ENCODE measurements at regions not wholly inside any gene's neighbourhood (a gene's known extent, or its start where the extent isn't known, plus 50 kb on each side); places are given as distances from the start of the nearest gene placed in this dataset.
"Not testable (repeated sequence)": the region's sequence is repeated elsewhere in the genome, so short reads cannot be mapped to it uniquely, and the experiment has no call there.

DNA sequence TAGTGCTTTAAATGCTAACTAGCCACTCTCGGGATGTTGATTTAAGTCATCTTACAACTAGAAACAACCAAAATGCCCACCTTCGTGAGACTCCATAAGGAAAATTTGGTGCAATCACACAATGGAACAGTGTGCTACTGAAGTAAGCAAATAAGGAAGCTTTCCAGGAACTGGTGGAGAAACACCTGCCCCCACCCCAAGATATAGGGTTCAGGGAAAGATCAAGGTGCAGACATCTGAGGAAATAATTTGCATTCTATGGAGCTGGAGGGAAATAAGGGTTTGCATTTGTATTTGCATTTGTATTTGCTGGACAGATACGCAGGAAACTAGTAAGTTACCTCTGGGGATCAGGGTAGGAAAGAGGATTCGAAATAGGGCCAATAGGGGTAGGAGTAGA lies 90.9 kb downstream of the ACAA2 start:
- ATAC-seq, result no peak
- TF ChIP-seq ZNF8 (CRISPR knock-in tag; IDR thresholded peaks at IDR 0.05) (no peak), ZFP3 (CRISPR knock-in tag; IDR thresholded peaks at IDR 0.05) (no peak), ARNTL (CRISPR knock-in tag; IDR thresholded peaks at IDR 0.05; ENCODE audit: borderline replicate concordance, low read depth) (no peak), RARB (CRISPR knock-in tag; IDR thresholded peaks at IDR 0.05) (no peak), GLIS3 (CRISPR knock-in tag; IDR thresholded peaks at IDR 0.05) (no peak), ISL1 (CRISPR knock-in tag; IDR thresholded peaks at IDR 0.05) (no peak), TOX (CRISPR knock-in tag; IDR thresholded peaks at IDR 0.05; ENCODE audit: borderline replicate concordance) (no peak), ZC3H10 (CRISPR knock-in tag; IDR thresholded peaks at IDR 0.05) (no peak), ZNF565 (CRISPR knock-in tag; conservative IDR thresholded peaks at IDR 0.05; ENCODE audit: low read depth) (no peak), ESRRG (CRISPR knock-in tag; IDR thresholded peaks at IDR 0.05) (no peak), TCF4 (CRISPR knock-in tag; IDR thresholded peaks at IDR 0.05; ENCODE audit: borderline replicate concordance) (no peak), BACH2 (CRISPR knock-in tag; IDR thresholded peaks at IDR 0.05; ENCODE audit: borderline replicate concordance) (no peak), PPARA (CRISPR knock-in tag; IDR thresholded peaks at IDR 0.05; ENCODE audit: borderline replicate concordance) (no peak), CSDC2 (CRISPR knock-in tag; IDR thresholded peaks at IDR 0.05) (no peak), OSR1 (CRISPR knock-in tag; IDR thresholded peaks at IDR 0.05) (no peak)
- TF ChIP-seq, protein P1, sequence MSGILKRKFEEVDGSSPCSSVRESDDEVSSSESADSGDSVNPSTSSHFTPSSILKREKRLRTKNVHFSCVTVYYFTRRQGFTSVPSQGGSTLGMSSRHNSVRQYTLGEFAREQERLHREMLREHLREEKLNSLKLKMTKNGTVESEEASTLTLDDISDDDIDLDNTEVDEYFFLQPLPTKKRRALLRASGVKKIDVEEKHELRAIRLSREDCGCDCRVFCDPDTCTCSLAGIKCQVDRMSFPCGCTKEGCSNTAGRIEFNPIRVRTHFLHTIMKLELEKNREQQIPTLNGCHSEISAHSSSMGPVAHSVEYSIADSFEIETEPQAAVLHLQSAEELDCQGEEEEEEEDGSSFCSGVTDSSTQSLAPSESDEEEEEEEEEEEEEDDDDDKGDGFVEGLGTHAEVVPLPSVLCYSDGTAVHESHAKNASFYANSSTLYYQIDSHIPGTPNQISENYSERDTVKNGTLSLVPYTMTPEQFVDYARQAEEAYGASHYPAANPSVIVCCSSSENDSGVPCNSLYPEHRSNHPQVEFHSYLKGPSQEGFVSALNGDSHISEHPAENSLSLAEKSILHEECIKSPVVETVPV (CRISPR knock-in tag; IDR thresholded peaks at IDR 0.05), result no peak
- TF ChIP-seq, protein P2, sequence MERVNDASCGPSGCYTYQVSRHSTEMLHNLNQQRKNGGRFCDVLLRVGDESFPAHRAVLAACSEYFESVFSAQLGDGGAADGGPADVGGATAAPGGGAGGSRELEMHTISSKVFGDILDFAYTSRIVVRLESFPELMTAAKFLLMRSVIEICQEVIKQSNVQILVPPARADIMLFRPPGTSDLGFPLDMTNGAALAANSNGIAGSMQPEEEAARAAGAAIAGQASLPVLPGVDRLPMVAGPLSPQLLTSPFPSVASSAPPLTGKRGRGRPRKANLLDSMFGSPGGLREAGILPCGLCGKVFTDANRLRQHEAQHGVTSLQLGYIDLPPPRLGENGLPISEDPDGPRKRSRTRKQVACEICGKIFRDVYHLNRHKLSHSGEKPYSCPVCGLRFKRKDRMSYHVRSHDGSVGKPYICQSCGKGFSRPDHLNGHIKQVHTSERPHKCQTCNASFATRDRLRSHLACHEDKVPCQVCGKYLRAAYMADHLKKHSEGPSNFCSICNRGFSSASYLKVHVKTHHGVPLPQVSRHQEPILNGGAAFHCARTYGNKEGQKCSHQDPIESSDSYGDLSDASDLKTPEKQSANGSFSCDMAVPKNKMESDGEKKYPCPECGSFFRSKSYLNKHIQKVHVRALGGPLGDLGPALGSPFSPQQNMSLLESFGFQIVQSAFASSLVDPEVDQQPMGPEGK (CRISPR knock-in tag; IDR thresholded peaks at IDR 0.05; ENCODE audit: borderline replicate concordance), result no peak

DNA sequence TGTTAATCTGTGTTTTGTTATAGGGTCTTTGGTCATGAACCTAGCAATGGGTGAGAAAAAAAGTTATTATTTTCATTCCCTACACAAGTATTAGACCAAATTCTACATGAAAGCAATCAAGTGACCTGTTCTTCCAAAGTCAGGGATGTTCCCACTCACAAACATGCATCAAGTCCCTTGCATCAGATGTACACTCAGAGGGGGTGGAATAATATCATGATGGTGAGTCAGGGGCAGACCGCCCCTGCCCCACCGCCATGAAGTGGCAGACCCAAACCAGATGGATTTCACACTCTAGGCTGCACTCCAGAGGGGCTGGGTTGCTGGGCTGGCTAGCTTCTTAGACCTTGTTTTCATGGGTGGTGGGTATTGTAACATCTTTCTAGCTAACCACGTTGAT lies 91.4 kb downstream of the ACAA2 start:
- ATAC-seq, result no peak
- no peak for TF ChIP-seq ISL1 (CRISPR knock-in tag; IDR thresholded peaks at IDR 0.05)
- no peak for TF ChIP-seq ZNF565 (CRISPR knock-in tag; conservative IDR thresholded peaks at IDR 0.05; ENCODE audit: low read depth)
- no peak for TF ChIP-seq ZNF70 (CRISPR knock-in tag; IDR thresholded peaks at IDR 0.05)
- TF ChIP-seq, protein P3, sequence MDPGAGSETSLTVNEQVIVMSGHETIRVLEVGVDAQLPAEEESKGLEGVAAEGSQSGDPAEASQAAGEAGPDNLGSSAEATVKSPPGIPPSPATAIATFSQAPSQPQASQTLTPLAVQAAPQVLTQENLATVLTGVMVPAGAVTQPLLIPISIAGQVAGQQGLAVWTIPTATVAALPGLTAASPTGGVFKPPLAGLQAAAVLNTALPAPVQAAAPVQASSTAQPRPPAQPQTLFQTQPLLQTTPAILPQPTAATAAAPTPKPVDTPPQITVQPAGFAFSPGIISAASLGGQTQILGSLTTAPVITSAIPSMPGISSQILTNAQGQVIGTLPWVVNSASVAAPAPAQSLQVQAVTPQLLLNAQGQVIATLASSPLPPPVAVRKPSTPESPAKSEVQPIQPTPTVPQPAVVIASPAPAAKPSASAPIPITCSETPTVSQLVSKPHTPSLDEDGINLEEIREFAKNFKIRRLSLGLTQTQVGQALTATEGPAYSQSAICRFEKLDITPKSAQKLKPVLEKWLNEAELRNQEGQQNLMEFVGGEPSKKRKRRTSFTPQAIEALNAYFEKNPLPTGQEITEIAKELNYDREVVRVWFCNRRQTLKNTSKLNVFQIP (CRISPR knock-in tag; IDR thresholded peaks at IDR 0.05; ENCODE audit: borderline replicate concordance, low read depth), result no peak
- TF ChIP-seq ZFP3 (CRISPR knock-in tag; IDR thresholded peaks at IDR 0.05), result no peak
- no peak for TF ChIP-seq RARB (CRISPR knock-in tag; IDR thresholded peaks at IDR 0.05)

DNA sequence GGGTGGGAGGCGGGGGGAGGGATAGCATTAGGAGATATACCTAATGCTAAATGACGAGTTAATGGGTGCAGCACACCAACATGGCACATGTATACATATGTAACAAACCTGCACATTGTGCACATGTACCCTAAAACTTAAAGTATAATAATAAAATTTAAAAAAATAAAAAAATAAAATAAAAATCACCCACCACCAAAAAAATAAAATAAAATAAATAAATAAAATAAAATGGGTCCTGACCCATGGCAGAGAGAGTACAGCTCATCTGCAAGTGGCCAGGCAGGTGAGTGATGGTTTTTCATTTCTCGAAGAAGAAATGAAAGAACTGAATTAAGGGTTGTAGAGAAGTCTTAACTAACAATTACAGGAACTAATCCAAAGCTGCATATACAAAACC lies 92.4 kb downstream of the ACAA2 start:
- ATAC-seq, result not testable (repeated sequence)

DNA sequence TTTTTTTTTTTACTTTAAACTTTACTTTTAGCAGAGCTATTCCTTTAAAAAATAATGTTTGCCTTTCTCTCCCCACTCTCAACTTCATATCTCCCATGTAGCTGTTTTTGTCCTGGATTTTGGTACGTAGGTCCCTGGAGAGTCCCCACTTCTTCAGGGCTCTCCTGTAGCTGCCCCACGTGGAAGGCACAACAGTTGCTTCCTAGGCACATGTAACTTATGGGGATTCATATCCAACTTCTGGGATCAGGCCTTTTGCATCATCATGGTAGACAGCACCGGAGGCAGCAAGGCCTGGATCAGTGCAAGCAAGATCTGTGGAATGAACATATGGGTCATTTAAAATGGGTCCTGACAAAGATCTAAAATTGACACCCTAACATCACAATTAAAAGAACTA lies 95.7 kb downstream of the ACAA2 start:
- no peak for TF ChIP-seq TCF4 (CRISPR knock-in tag; IDR thresholded peaks at IDR 0.05; ENCODE audit: borderline replicate concordance)
- ATAC-seq, result no peak

DNA sequence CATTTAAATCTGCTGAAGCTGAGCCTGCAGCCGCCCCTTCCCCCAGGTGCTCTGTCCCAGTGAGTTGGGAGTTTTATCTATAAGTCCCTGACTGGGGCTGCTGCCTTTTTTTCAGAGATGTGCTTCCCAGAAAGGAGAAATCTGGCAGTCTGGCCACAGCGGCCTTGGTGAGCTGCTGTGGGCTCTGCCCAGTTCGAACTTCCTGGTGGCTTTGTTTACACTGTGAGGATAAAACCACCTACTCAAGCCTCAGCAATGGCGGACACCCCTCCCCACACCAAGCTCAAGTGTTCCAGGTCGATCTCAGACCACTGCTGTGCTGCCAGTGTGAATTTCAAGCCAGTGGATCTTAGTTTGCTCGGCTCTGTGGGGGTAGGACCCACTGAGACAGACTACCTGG lies 97.3 kb downstream of the ACAA2 start:
- TF ChIP-seq SNAI2 (CRISPR knock-in tag; IDR thresholded peaks at IDR 0.05), result no peak
- TF ChIP-seq, protein P2 (CRISPR knock-in tag; IDR thresholded peaks at IDR 0.05; ENCODE audit: borderline replicate concordance), result no peak
- no peak for TF ChIP-seq TCF4 (CRISPR knock-in tag; IDR thresholded peaks at IDR 0.05; ENCODE audit: borderline replicate concordance)
- TF ChIP-seq ARNTL (CRISPR knock-in tag; IDR thresholded peaks at IDR 0.05; ENCODE audit: borderline replicate concordance, low read depth), result no peak
- TF ChIP-seq ZFP3 (CRISPR knock-in tag; IDR thresholded peaks at IDR 0.05), result no peak
- TF ChIP-seq, protein P4, sequence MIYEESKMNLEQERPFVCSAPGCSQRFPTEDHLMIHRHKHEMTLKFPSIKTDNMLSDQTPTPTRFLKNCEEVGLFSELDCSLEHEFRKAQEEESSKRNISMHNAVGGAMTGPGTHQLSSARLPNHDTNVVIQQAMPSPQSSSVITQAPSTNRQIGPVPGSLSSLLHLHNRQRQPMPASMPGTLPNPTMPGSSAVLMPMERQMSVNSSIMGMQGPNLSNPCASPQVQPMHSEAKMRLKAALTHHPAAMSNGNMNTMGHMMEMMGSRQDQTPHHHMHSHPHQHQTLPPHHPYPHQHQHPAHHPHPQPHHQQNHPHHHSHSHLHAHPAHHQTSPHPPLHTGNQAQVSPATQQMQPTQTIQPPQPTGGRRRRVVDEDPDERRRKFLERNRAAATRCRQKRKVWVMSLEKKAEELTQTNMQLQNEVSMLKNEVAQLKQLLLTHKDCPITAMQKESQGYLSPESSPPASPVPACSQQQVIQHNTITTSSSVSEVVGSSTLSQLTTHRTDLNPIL (CRISPR knock-in tag; IDR thresholded peaks at IDR 0.05; ENCODE audit: low read depth), result no peak
- no peak for TF ChIP-seq CSDC2 (CRISPR knock-in tag; IDR thresholded peaks at IDR 0.05)
- TF ChIP-seq ZNF8 (CRISPR knock-in tag; IDR thresholded peaks at IDR 0.05), result no peak
- TF ChIP-seq ISL1 (CRISPR knock-in tag; IDR thresholded peaks at IDR 0.05), result no peak
- no peak for TF ChIP-seq BACH2 (CRISPR knock-in tag; IDR thresholded peaks at IDR 0.05; ENCODE audit: borderline replicate concordance)
- no peak for TF ChIP-seq ZNF565 (CRISPR knock-in tag; conservative IDR thresholded peaks at IDR 0.05; ENCODE audit: low read depth)
- no peak for TF ChIP-seq RARB (CRISPR knock-in tag; IDR thresholded peaks at IDR 0.05)
- TF ChIP-seq OSR1 (CRISPR knock-in tag; IDR thresholded peaks at IDR 0.05), result no peak
- TF ChIP-seq, protein P3 (CRISPR knock-in tag; IDR thresholded peaks at IDR 0.05; ENCODE audit: borderline replicate concordance, low read depth), result no peak
- ATAC-seq, result no peak

Measured in SK-N-SH treated with all-trans-retinoic acid at 6 μM for 48 hours (cell line).